ENCODE measurements at regions not wholly inside any gene's neighbourhood (a gene's known extent, or its start where the extent isn't known, plus 50 kb on each side); places are given as distances from the start of the nearest gene placed in this dataset.
A peak's percentile ranks its signal among the peaks of the same experiment; 100 is the strongest.

- Histone ChIP-seq H3K9me3 (no peaks in the 10 kb centered on the region), H3K4me1 (peaks cover 0 to 9% of the 10 kb centered on the region in 2 donors), H3K4me3 (no peak overlapping the region), H3K27me3 (no peaks in the 10 kb centered on the region), H3K27ac (no peak overlapping the region), H3K36me3 (no peaks in the 10 kb centered on the region)
- ATAC-seq (no peak), DNase-seq (no peak)
- TF ChIP-seq, protein P1, sequence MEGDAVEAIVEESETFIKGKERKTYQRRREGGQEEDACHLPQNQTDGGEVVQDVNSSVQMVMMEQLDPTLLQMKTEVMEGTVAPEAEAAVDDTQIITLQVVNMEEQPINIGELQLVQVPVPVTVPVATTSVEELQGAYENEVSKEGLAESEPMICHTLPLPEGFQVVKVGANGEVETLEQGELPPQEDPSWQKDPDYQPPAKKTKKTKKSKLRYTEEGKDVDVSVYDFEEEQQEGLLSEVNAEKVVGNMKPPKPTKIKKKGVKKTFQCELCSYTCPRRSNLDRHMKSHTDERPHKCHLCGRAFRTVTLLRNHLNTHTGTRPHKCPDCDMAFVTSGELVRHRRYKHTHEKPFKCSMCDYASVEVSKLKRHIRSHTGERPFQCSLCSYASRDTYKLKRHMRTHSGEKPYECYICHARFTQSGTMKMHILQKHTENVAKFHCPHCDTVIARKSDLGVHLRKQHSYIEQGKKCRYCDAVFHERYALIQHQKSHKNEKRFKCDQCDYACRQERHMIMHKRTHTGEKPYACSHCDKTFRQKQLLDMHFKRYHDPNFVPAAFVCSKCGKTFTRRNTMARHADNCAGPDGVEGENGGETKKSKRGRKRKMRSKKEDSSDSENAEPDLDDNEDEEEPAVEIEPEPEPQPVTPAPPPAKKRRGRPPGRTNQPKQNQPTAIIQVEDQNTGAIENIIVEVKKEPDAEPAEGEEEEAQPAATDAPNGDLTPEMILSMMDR (IDR thresholded peaks at IDR 0.05 in 4 of 5, conservative IDR thresholded peaks at IDR 0.05 in 1 of 5) = no peak
- in situ Hi-C loops (cut with MboI; ENCODE audit: low sequenced_read_pairs in 4 of 4) = no loop called here
- intact Hi-C loops (cut with DNase I; ENCODE audit: low total_unique reads) = no loop called here
Measured at GRCh38 chr1:47569261-47569660, 131.4 kb downstream of the FOXD2 start.

DNA sequence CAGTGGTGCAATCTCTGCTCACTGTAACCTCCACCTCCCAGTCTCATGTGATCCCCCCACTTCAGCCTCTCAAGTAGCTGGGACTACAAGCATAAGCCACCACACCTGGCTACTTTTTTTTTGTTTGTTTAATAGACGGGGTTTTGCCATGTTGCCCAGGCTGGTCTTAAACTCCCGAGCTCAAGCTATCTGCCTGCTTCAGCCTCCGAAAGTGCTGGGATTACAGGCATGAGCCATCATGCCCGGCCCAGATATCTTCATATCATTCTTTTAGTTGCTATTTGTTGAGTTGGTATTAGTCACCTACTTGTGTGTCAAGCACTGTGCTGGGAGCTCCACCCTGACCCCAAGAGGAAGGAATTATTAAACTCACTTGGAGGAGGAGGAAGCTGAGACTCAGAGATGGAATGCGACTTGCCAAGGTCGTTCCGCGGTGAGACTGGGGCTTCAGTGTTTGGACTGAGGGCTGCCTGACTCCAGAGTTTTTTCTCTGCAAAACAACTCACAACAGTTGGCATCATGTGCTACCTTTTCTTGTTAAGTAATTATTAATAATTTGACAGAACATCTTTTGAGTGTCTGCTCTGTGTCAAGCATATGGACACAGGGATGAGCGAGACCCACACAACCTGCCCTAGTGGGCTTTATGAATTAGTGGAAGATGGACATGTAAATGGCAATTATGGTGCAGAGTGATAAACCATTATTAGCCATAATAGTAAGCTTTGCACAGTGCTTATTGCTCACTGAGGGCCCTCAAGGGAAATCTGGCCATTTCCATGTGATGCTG lies 132.0 kb downstream of the FOXD2 start:
- in situ Hi-C loops (cut with MboI; ENCODE audit: low sequenced_read_pairs in 4 of 4) (no loop called here), intact Hi-C loops (cut with DNase I; ENCODE audit: low total_unique reads) (no loop called here)
- DNase-seq (peak in 1 of 2 donors; percentile 24), ATAC-seq (peak; percentile 81 to 89)
- H3K4me1 ChIP-seq = peaks cover 0 to 9% of the 10 kb centered on the region in 2 donors
- H3K4me3 ChIP-seq = no peak overlapping the region
- H3K27me3 ChIP-seq = no peaks in the 10 kb centered on the region
- no peaks in the 10 kb centered on the region for H3K36me3 ChIP-seq
- no peak for TF ChIP-seq POLR2A (IDR thresholded peaks at IDR 0.05)
- TF ChIP-seq, protein P1 (IDR thresholded peaks at IDR 0.05 in 4 of 5, conservative IDR thresholded peaks at IDR 0.05 in 1 of 5) = no peak
- H3K9me3 ChIP-seq = no peaks in the 10 kb centered on the region
- H3K27ac ChIP-seq = no peak overlapping the region

GRCh38 chr1:47571161-47571560 lies 133.3 kb downstream of the FOXD2 start:
- intact Hi-C loops (cut with DNase I; ENCODE audit: low total_unique reads) = no loop called here
- TF ChIP-seq POLR2A (IDR thresholded peaks at IDR 0.05) = no peak
- TF ChIP-seq, protein P1 (IDR thresholded peaks at IDR 0.05 in 4 of 5, conservative IDR thresholded peaks at IDR 0.05 in 1 of 5) = no peak
- ATAC-seq = no peak

GRCh38 chr1:47571952-47572351 lies 134.1 kb downstream of the FOXD2 start:
- intact Hi-C loops (cut with DNase I; ENCODE audit: low total_unique reads) (no loop called here), in situ Hi-C loops (cut with MboI; ENCODE audit: low sequenced_read_pairs in 4 of 4) (no loop called here)
- H3K27ac ChIP-seq = no peak overlapping the region
- H3K4me1 ChIP-seq = peaks cover 0 to 9% of the 10 kb centered on the region in 2 donors
- no peak for ATAC-seq
- no peaks in the 10 kb centered on the region for H3K27me3 ChIP-seq
- H3K36me3 ChIP-seq = no peaks in the 10 kb centered on the region
- no peak for TF ChIP-seq POLR2A (IDR thresholded peaks at IDR 0.05)
- TF ChIP-seq, protein P1 (IDR thresholded peaks at IDR 0.05 in 4 of 5, conservative IDR thresholded peaks at IDR 0.05 in 1 of 5) = no peak
- no peak overlapping the region for H3K4me3 ChIP-seq
- DNase-seq = no peak
- no peaks in the 10 kb centered on the region for H3K9me3 ChIP-seq

More at GRCh38 chr1:47571161-47571560, 133.3 kb downstream of the FOXD2 start:
- H3K9me3 ChIP-seq = no peaks in the 10 kb centered on the region
- H3K27ac ChIP-seq = no peak overlapping the region
- no peaks in the 10 kb centered on the region for H3K36me3 ChIP-seq
- H3K4me1 ChIP-seq = peaks cover 0 to 9% of the 10 kb centered on the region in 2 donors
- no peak for DNase-seq
- in situ Hi-C loops (cut with MboI; ENCODE audit: low sequenced_read_pairs in 4 of 4) = no loop called here
- H3K4me3 ChIP-seq = no peak overlapping the region
- H3K27me3 ChIP-seq = no peaks in the 10 kb centered on the region
